ENCODE measurements at regions not wholly inside any gene's neighbourhood (a gene's known extent, or its start where the extent isn't known, plus 50 kb on each side); places are given as distances from the start of the nearest gene placed in this dataset.
"Not testable (repeated sequence)": the region's sequence is repeated elsewhere in the genome, so short reads cannot be mapped to it uniquely, and the experiment has no call there.

GRCh38 chr1:149211757-149212420 lies 108.5 kb upstream of the NBPF9 start:
- BruUV-seq (replicated peaks); DNase-seq (ENCODE audit: low read depth, low spot score); H3K4me2 ChIP-seq (ENCODE audit: insufficient read depth, low read length); FAIRE-seq; H3K9ac ChIP-seq (replicated peaks; ENCODE audit: extremely low read depth, insufficient read depth, low read length); H3K36me3 ChIP-seq (ENCODE audit: control insufficient read depth in 2 of 2, extremely low read depth in 1 of 2, insufficient read depth in 2 of 2, low read length in 2 of 2); CTCF ChIA-PET; POLR2A ChIA-PET; H3K27ac ChIP-seq (ENCODE audit: insufficient read depth, low read depth, low read length); H3K27me3 ChIP-seq (ENCODE audit: control insufficient read depth in 2 of 2, insufficient read depth in 2 of 2, low read length in 2 of 2); intact Hi-C loops (cut with micrococcal nuclease); H2AFZ ChIP-seq (ENCODE audit: low read depth, low read length); H3K79me2 ChIP-seq (ENCODE audit: control insufficient read depth, insufficient read depth, low read length); H3K9me1 ChIP-seq (replicated peaks; ENCODE audit: control insufficient read depth, extremely low read depth, insufficient read depth, low read length); H3K4me1 ChIP-seq (ENCODE audit: control insufficient read depth, extremely low read depth, insufficient read depth, low read length); dilution Hi-C loops (cut with MboI; ENCODE audit: extremely low pct_ligation_motif_present, low sequenced_read_pairs); H3K4me3 ChIP-seq (replicated peaks in 1 of 3; ENCODE audit: insufficient read depth in 1 of 3, low read depth in 1 of 3, low read length in 3 of 3); H3K9me3 ChIP-seq (replicated peaks; ENCODE audit: control insufficient read depth, insufficient read depth, low read length); H4K20me1 ChIP-seq (replicated peaks; ENCODE audit: control insufficient read depth, extremely low read depth, insufficient read depth, low read length): not testable (repeated sequence)

DNA sequence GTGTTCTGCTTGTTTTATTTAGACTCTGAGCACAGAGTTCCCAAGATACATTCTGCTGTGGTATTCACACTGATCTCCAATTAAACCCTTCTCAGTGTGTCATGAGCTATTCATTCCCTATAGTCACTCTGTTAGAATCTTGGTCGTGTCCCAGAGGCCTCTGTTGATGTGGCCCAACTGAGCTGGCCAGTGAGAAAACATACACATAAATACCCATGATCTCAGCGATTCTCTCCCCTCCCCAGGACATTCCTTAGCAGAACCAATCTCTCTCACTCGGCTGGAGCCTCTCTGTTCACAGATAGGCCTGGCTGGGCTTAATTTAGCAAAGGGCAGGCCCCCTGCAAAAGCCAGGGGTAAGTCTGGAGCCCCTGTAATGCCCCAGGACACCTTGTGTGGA lies 109.6 kb upstream of the NBPF9 start:
- H3K9me1 ChIP-seq (replicated peaks; ENCODE audit: control insufficient read depth, extremely low read depth, insufficient read depth, low read length); CTCF ChIA-PET; H3K4me2 ChIP-seq (ENCODE audit: insufficient read depth, low read length); dilution Hi-C loops (cut with MboI; ENCODE audit: extremely low pct_ligation_motif_present, low sequenced_read_pairs); H3K9ac ChIP-seq (replicated peaks; ENCODE audit: extremely low read depth, insufficient read depth, low read length); H3K27ac ChIP-seq (ENCODE audit: insufficient read depth, low read depth, low read length); H3K36me3 ChIP-seq (ENCODE audit: control insufficient read depth in 2 of 2, extremely low read depth in 1 of 2, insufficient read depth in 2 of 2, low read length in 2 of 2); H3K79me2 ChIP-seq (ENCODE audit: control insufficient read depth, insufficient read depth, low read length); FAIRE-seq; intact Hi-C loops (cut with micrococcal nuclease); DNase-seq (ENCODE audit: low read depth, low spot score); H3K9me3 ChIP-seq (replicated peaks; ENCODE audit: control insufficient read depth, insufficient read depth, low read length); H3K4me1 ChIP-seq (ENCODE audit: control insufficient read depth, extremely low read depth, insufficient read depth, low read length); H4K20me1 ChIP-seq (replicated peaks; ENCODE audit: control insufficient read depth, extremely low read depth, insufficient read depth, low read length); H3K27me3 ChIP-seq (ENCODE audit: control insufficient read depth in 2 of 2, insufficient read depth in 2 of 2, low read length in 2 of 2); BruUV-seq (replicated peaks); H2AFZ ChIP-seq (ENCODE audit: low read depth, low read length); POLR2A ChIA-PET; H3K4me3 ChIP-seq (replicated peaks in 1 of 3; ENCODE audit: insufficient read depth in 1 of 3, low read depth in 1 of 3, low read length in 3 of 3): not testable (repeated sequence)

- H3K4me1 ChIP-seq (ENCODE audit: control insufficient read depth, extremely low read depth, insufficient read depth, low read length); H3K9ac ChIP-seq (replicated peaks; ENCODE audit: extremely low read depth, insufficient read depth, low read length); H3K27me3 ChIP-seq (ENCODE audit: control insufficient read depth in 2 of 2, insufficient read depth in 2 of 2, low read length in 2 of 2); H3K4me2 ChIP-seq (ENCODE audit: insufficient read depth, low read length); H3K9me1 ChIP-seq (replicated peaks; ENCODE audit: control insufficient read depth, extremely low read depth, insufficient read depth, low read length); BruUV-seq (replicated peaks); H3K9me3 ChIP-seq (replicated peaks; ENCODE audit: control insufficient read depth, insufficient read depth, low read length); FAIRE-seq; intact Hi-C loops (cut with micrococcal nuclease); H4K20me1 ChIP-seq (replicated peaks; ENCODE audit: control insufficient read depth, extremely low read depth, insufficient read depth, low read length); dilution Hi-C loops (cut with MboI; ENCODE audit: extremely low pct_ligation_motif_present, low sequenced_read_pairs); H2AFZ ChIP-seq (ENCODE audit: low read depth, low read length); H3K36me3 ChIP-seq (ENCODE audit: control insufficient read depth in 2 of 2, extremely low read depth in 1 of 2, insufficient read depth in 2 of 2, low read length in 2 of 2); H3K79me2 ChIP-seq (ENCODE audit: control insufficient read depth, insufficient read depth, low read length); POLR2A ChIA-PET; H3K4me3 ChIP-seq (replicated peaks in 1 of 3; ENCODE audit: insufficient read depth in 1 of 3, low read depth in 1 of 3, low read length in 3 of 3); DNase-seq (ENCODE audit: low read depth, low spot score); H3K27ac ChIP-seq (ENCODE audit: insufficient read depth, low read depth, low read length); CTCF ChIA-PET: not testable (repeated sequence)
Measured at GRCh38 chr1:149213673-149214072, 110.3 kb upstream of the NBPF9 start.

DNA sequence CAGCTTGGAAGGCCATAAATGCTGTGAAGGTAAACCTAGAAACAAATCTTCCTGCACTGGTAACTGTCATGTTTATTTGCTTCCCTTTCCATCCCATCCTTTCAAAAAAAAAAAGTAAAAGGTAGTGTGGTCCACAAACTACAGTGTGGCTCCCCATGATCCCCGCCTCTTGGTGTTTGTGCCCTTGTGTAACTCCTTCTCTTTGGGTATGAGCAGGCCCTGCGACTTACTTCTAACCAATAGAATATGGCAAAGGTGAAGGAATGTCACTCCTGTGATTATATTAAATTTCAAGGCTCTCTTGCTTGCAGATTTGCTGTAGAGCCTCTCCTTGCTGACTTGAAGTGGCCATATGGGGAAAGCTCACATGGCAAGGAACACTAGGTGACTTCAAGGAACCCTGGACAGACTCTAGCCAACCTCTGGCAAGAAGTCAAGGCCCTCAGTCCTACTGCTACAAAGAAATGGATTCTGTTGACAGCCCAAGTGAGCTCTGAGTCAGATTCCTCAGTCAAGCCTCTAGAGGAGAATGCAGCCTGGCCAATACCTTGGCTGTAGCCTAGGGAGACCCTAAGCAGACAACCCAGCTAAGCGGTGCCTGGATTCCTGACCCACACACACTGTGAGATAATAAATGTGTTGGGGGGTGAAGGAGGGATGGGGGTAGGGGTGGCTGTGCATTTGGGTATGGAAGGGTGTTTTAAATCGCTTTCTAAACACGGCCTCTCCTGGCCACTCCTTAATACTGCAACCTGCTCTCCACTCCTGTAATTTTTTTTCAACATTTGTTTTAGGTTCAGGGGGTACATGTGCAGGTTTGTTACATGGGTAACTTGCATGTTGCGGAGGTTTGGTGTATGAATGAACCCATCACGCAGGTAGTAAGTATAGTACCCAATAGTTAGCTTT lies 115.0 kb upstream of the NBPF9 start:
- CTCF ChIA-PET; DNase-seq (ENCODE audit: low read depth, low spot score); H2AFZ ChIP-seq (ENCODE audit: low read depth, low read length); H3K36me3 ChIP-seq (ENCODE audit: control insufficient read depth in 2 of 2, extremely low read depth in 1 of 2, insufficient read depth in 2 of 2, low read length in 2 of 2); H3K27ac ChIP-seq (ENCODE audit: insufficient read depth, low read depth, low read length); dilution Hi-C loops (cut with MboI; ENCODE audit: extremely low pct_ligation_motif_present, low sequenced_read_pairs); H3K9ac ChIP-seq (replicated peaks; ENCODE audit: extremely low read depth, insufficient read depth, low read length); H3K9me3 ChIP-seq (replicated peaks; ENCODE audit: control insufficient read depth, insufficient read depth, low read length); intact Hi-C loops (cut with micrococcal nuclease); H3K4me3 ChIP-seq (replicated peaks in 1 of 3; ENCODE audit: insufficient read depth in 1 of 3, low read depth in 1 of 3, low read length in 3 of 3); POLR2A ChIA-PET; H3K27me3 ChIP-seq (ENCODE audit: control insufficient read depth in 2 of 2, insufficient read depth in 2 of 2, low read length in 2 of 2); H3K4me2 ChIP-seq (ENCODE audit: insufficient read depth, low read length); H3K79me2 ChIP-seq (ENCODE audit: control insufficient read depth, insufficient read depth, low read length); H4K20me1 ChIP-seq (replicated peaks; ENCODE audit: control insufficient read depth, extremely low read depth, insufficient read depth, low read length); H3K4me1 ChIP-seq (ENCODE audit: control insufficient read depth, extremely low read depth, insufficient read depth, low read length); BruUV-seq (replicated peaks); H3K9me1 ChIP-seq (replicated peaks; ENCODE audit: control insufficient read depth, extremely low read depth, insufficient read depth, low read length): not testable (repeated sequence)
- FAIRE-seq = peak; percentile 42

Data from endothelial cell of umbilical vein (primary cell).